NOMO-1 treated with DMSO at 0.1 percent for 48 hours (cell line): ENCODE measurements at regions not wholly inside any gene's neighbourhood (a gene's known extent, or its start where the extent isn't known, plus 50 kb on each side); places are given as distances from the start of the nearest gene placed in this dataset.
"Not testable (repeated sequence)": the region's sequence is repeated elsewhere in the genome, so short reads cannot be mapped to it uniquely, and the experiment has no call there.

Source experiments
- DNase-seq: peaks from one replicate; lab custom pipeline; 2025; ENCODE audit not compliant: unreplicated experiment; lab: John Stamatoyannopoulos, UW

- DNase-seq: no peak
Measured at GRCh38 chr15:81779181-81779580, 266.6 kb downstream of the MEX3B start.

- no peak for DNase-seq
Measured at GRCh38 chr15:81777546-81777945, 268.3 kb downstream of the MEX3B start.

GRCh38 chr15:81776976-81777375 lies 268.8 kb downstream of the MEX3B start:
- no peak for DNase-seq

GRCh38 chr15:81775779-81776178 lies 270.0 kb downstream of the MEX3B start:
- DNase-seq: not testable (repeated sequence)

GRCh38 chr15:81774309-81774708 lies 271.5 kb downstream of the MEX3B start:
- no peak for DNase-seq

- no peak for DNase-seq
Measured at GRCh38 chr15:81768773-81769172, 277.0 kb downstream of the MEX3B start.

- DNase-seq: no peak
Measured at GRCh38 chr15:81766829-81767475, 278.9 kb downstream of the MEX3B start.

- no peak for DNase-seq
Measured at GRCh38 chr15:81765816-81766215, 280.0 kb downstream of the MEX3B start.

GRCh38 chr15:81763304-81763703 lies 282.5 kb downstream of the MEX3B start:
- DNase-seq: no peak

GRCh38 chr15:81760686-81761085 lies 285.1 kb downstream of the MEX3B start:
- DNase-seq: no peak

GRCh38 chr15:81758818-81759284 lies 287.0 kb downstream of the MEX3B start:
- no peak for DNase-seq

- no peak for DNase-seq
Measured at GRCh38 chr15:81755626-81756025, 290.2 kb downstream of the MEX3B start.

- DNase-seq: no peak
Measured at GRCh38 chr15:81754078-81754477, 291.7 kb downstream of the MEX3B start.

GRCh38 chr15:81752974-81753373 lies 292.8 kb downstream of the MEX3B start:
- no peak for DNase-seq

- DNase-seq: no peak
Measured at GRCh38 chr15:81752546-81752942, 293.3 kb downstream of the MEX3B start.

GRCh38 chr15:81751816-81752545 lies 293.8 kb downstream of the MEX3B start:
- no peak for DNase-seq

GRCh38 chr15:81751256-81751655 lies 294.6 kb downstream of the MEX3B start:
- DNase-seq: no peak

- DNase-seq: no peak
Measured at GRCh38 chr15:81749716-81750375, 296.0 kb downstream of the MEX3B start.

- DNase-seq: no peak
Measured at GRCh38 chr15:81747482-81747881, 298.3 kb downstream of the MEX3B start.

GRCh38 chr15:81747026-81747425 lies 298.8 kb downstream of the MEX3B start:
- no peak for DNase-seq

GRCh38 chr15:81744364-81744763 lies 301.5 kb downstream of the MEX3B start:
- no peak for DNase-seq

GRCh38 chr15:81740416-81740815 lies 305.4 kb downstream of the MEX3B start:
- no peak for DNase-seq
